ENCODE measurements at regions not wholly inside any gene's neighbourhood (a gene's known extent, or its start where the extent isn't known, plus 50 kb on each side); places are given as distances from the start of the nearest gene placed in this dataset.

GRCh38 chr7:21066221-21066620 is 279.5 kb upstream of the SP8 start:
- ATAC-seq (ENCODE audit: insufficient read depth, low read depth), result no peak
- H3K36me3 ChIP-seq (ENCODE audit: insufficient read depth, low read length), result no peaks in the 10 kb centered on the region

GRCh38 chr7:21067216-21067615 is 280.5 kb upstream of the SP8 start:
- Histone ChIP-seq H3K36me3 (ENCODE audit: insufficient read depth, low read length) (no peaks in the 10 kb centered on the region), H3K4me3 (ENCODE audit: low read depth in 1 of 2, low read length in 2 of 2) (no peak overlapping the region), H3K27ac (ENCODE audit: low read length) (no peak overlapping the region), H2AFZ (ENCODE audit: low read depth, low read length) (no peak overlapping the region), H3K9ac (ENCODE audit: low read depth, low read length) (no peak overlapping the region), H3K4me1 (ENCODE audit: insufficient read depth, low read length) (no peaks in the 10 kb centered on the region), H4K20me1 (ENCODE audit: insufficient read depth, low read length) (no peaks in the 10 kb centered on the region), H3K79me2 (ENCODE audit: insufficient read depth, low read length) (no peaks in the 10 kb centered on the region), H3K4me2 (ENCODE audit: insufficient read depth, low read length) (no peak overlapping the region), H3K27me3 (ENCODE audit: insufficient read depth, low read length, poor library complexity) (peaks cover 3% of the 10 kb centered on the region), H3K9me3 (ENCODE audit: insufficient read depth, low read length, severe bottlenecking) (no peaks in the 10 kb centered on the region)
- DNase-seq (no peak), ATAC-seq (ENCODE audit: insufficient read depth, low read depth) (no peak)
- TF ChIP-seq EZH2 (IDR thresholded peaks at IDR 0.05; ENCODE audit: borderline replicate concordance, low read depth, low read length, severe bottlenecking) (no peak), CTCF (IDR thresholded peaks at IDR 0.05; ENCODE audit: borderline replicate concordance, extremely low read depth, low read length, poor library complexity, severe bottlenecking) (no peak)

More at GRCh38 chr7:21066221-21066620, 279.5 kb upstream of the SP8 start:
- H3K79me2 ChIP-seq (ENCODE audit: insufficient read depth, low read length), result no peaks in the 10 kb centered on the region
- TF ChIP-seq EZH2 (IDR thresholded peaks at IDR 0.05; ENCODE audit: borderline replicate concordance, low read depth, low read length, severe bottlenecking) (no peak), CTCF (IDR thresholded peaks at IDR 0.05; ENCODE audit: borderline replicate concordance, extremely low read depth, low read length, poor library complexity, severe bottlenecking) (no peak)
- no peak overlapping the region for H2AFZ ChIP-seq (ENCODE audit: low read depth, low read length)
- H3K27ac ChIP-seq (ENCODE audit: low read length), result no peak overlapping the region
- no peak overlapping the region for H3K4me2 ChIP-seq (ENCODE audit: insufficient read depth, low read length)
- H4K20me1 ChIP-seq (ENCODE audit: insufficient read depth, low read length), result no peaks in the 10 kb centered on the region
- H3K27me3 ChIP-seq (ENCODE audit: insufficient read depth, low read length, poor library complexity), result peaks cover 3% of the 10 kb centered on the region
- H3K9me3 ChIP-seq (ENCODE audit: insufficient read depth, low read length, severe bottlenecking), result no peaks in the 10 kb centered on the region
- no peak for DNase-seq
- H3K9ac ChIP-seq (ENCODE audit: low read depth, low read length), result no peak overlapping the region
- H3K4me1 ChIP-seq (ENCODE audit: insufficient read depth, low read length), result no peaks in the 10 kb centered on the region
- no peak overlapping the region for H3K4me3 ChIP-seq (ENCODE audit: low read depth in 1 of 2, low read length in 2 of 2)

- Histone ChIP-seq H3K4me2 (ENCODE audit: insufficient read depth, low read length) (no peak overlapping the region), H3K27ac (ENCODE audit: low read length) (no peak overlapping the region), H3K9ac (ENCODE audit: low read depth, low read length) (no peak overlapping the region), H4K20me1 (ENCODE audit: insufficient read depth, low read length) (no peaks in the 10 kb centered on the region), H3K4me1 (ENCODE audit: insufficient read depth, low read length) (no peaks in the 10 kb centered on the region), H3K4me3 (ENCODE audit: low read depth in 1 of 2, low read length in 2 of 2) (no peak overlapping the region), H3K9me3 (ENCODE audit: insufficient read depth, low read length, severe bottlenecking) (no peaks in the 10 kb centered on the region), H2AFZ (ENCODE audit: low read depth, low read length) (no peak overlapping the region), H3K27me3 (ENCODE audit: insufficient read depth, low read length, poor library complexity) (peaks cover 3% of the 10 kb centered on the region), H3K79me2 (ENCODE audit: insufficient read depth, low read length) (no peaks in the 10 kb centered on the region), H3K36me3 (ENCODE audit: insufficient read depth, low read length) (no peaks in the 10 kb centered on the region)
- DNase-seq (no peak), ATAC-seq (ENCODE audit: insufficient read depth, low read depth) (no peak)
- TF ChIP-seq CTCF (IDR thresholded peaks at IDR 0.05; ENCODE audit: borderline replicate concordance, extremely low read depth, low read length, poor library complexity, severe bottlenecking) (no peak), EZH2 (IDR thresholded peaks at IDR 0.05; ENCODE audit: borderline replicate concordance, low read depth, low read length, severe bottlenecking) (no peak)
These were observed 283.9 kb upstream of the SP8 start for GRCh38 chr7:21070571-21071090.

Measured in DND-41 (cell line).